Heart left ventricle (tissue), 16 donors: ENCODE measurements at regions not wholly inside any gene's neighbourhood (a gene's known extent, or its start where the extent isn't known, plus 50 kb on each side); places are given as distances from the start of the nearest gene placed in this dataset.

ENCODE experiments used
- ATAC-seq, 4 donors: fragments of 200-7000 bp; cut with Tn5 transposase; one replicate each; pipeline ENCODE4 v1.9.1; 2020 to 2022; ENCODE audit warnings: moderate library complexity in 4 of 4, mild to moderate bottlenecking in 3 of 4, moderate number of reproducible peaks in 1 of 4
- DNase-seq, 5 donors: peaks; one replicate each; pipeline ENCODE4 v3.0.0-alpha.2; 2020
- H3K27ac ChIP-seq, 12 donors: fragments of 200-600 bp; sonication (generic) in 4 of 12; one replicate each; pipeline versions ENCODE4 v1.5.0 to v1.8.0; 2016 to 2022; ENCODE audit warnings: mild to moderate bottlenecking in 2 of 12
- H3K27me3 ChIP-seq, 9 donors: fragments of 200-600 bp; sonication (generic) in 2 of 9; one replicate each; pipeline versions ENCODE4 v1.5.1 to v1.8.0; 2016 to 2022; ENCODE audit warnings: mild to moderate bottlenecking in 3 of 9
- H3K36me3 ChIP-seq, 9 donors: fragments of 200-600 bp; sonication (generic) in 2 of 9; one replicate each; pipeline versions ENCODE4 v1.5.0 to v1.8.0; 2018 to 2022; ENCODE audit warnings: mild to moderate bottlenecking in 2 of 9
- H3K4me1 ChIP-seq, 12 donors: fragments of 200-600 bp; sonication (generic) in 4 of 12; one replicate each; pipeline versions ENCODE4 v1.5.0 to v1.8.0; 2016 to 2022; ENCODE audit warnings: mild to moderate bottlenecking in 3 of 12
- H3K4me3 ChIP-seq, 12 donors: fragments of 200-600 bp; sonication (generic) in 4 of 12; one replicate each; pipeline versions ENCODE4 v1.5.0 to v1.8.0; 2017 to 2022; ENCODE audit warnings: mild to moderate bottlenecking in 9 of 12, moderate library complexity in 4 of 12
- H3K9me3 ChIP-seq, 12 donors: fragments of 200-600 bp; sonication (generic) in 4 of 12; one replicate each; pipeline versions ENCODE4 v1.5.0 to v1.8.0; 2016 to 2022; ENCODE audit warnings: mild to moderate bottlenecking in 1 of 12
- POLR2A ChIP-seq, 2 donors: fragments of 450-650 bp; IDR thresholded peaks; one replicate each; pipeline ENCODE4 v1.6.1; 2017; ENCODE audit warnings: antibody characterized with exemption in 2 of 2, mild to moderate bottlenecking in 2 of 2, moderate library complexity in 2 of 2
- WGBS, 4 donors: extraction: QIAGEN DNeasy Blood & Tissue Kit in 2 of 4; methylation state at CpG; one replicate each; pipeline versions ENCODE4 v1.1.5 to v1.1.7; 2013 to 2018; 5-methylcytosine and 5-hydroxymethylcytosine counted together
- intact Hi-C, 10 donors: fragments of 100-400 bp; cut with DNase I; formaldehyde crosslinking; loops; one replicate each; pipeline versions ENCODE4 v1.11.1 to v1.14.2; 2022
- TF ChIP-seq, protein P1 (sequence below), 12 donors: fragments of 200-600 bp; sonication (generic) in 4 of 12; IDR thresholded peaks; one replicate each; pipeline versions ENCODE4 v1.5.0 to v1.8.0; 2018 to 2022; ENCODE audit warnings: antibody characterized with exemption in 12 of 12, mild to moderate bottlenecking in 5 of 12
- donor health status: ischemic (EF 13 %, LVEDD 7.1; RV severe dilation, severe dysfunction).
- donor health status: healthy with polysubstance abuse.
- donor health status: DM: no; HTN: yes; CAD: no.
- donor health status: DM: no; HTN: no; CAD: no.
- donor health status: ischemic (EF 25% LVEDD 6.9; RV normal size, moderate dysfunction).
- donor health status: ischemic (EF 25% LVEDD 5.7; RV mildly dilated, moderate dysfunction).
- donor health status: healthy.
- donor health status: DM: yes; HTN: yes; CAD: no.
- donor health status: ischemic (EF 35%, LVEDD 5.7; RV mildly dilated, moderate dysfunction).
- donor health status: nonischemic (EF 11% LVEDD 7.7; RV severe dilation, severe dysfunction).
- donor health status: DM: yes; HTN: yes; CAD: no.
- donor health status: PGD.
- donor health status: ischemic (EF 29% LVEDD 5.4; RV normal size, mild dysfunction).
- donor health status: nonischemic (EF 23%, LVEDD 6.1; RV moderate dilation, normal function).

GRCh38 chr15:85858586-85859375 is 64.1 kb upstream of the KLHL25 start:
- Histone ChIP-seq H3K9me3 (no peaks in the 10 kb centered on the region), H3K36me3 (no peaks in the 10 kb centered on the region), H3K27ac (no peak overlapping the region), H3K4me3 (no peak overlapping the region), H3K27me3 (peaks cover 0 to 38% (median 13%) of the 10 kb centered on the region in 9 donors), H3K4me1 (no peaks in the 10 kb centered on the region)
- intact Hi-C loops = no loop called here
- WGBS, 4 donors = 9 to 12% (median 11%) methylated on average over 15 to 19 of the region's 19 CpGs
- no peak for TF ChIP-seq POLR2A (IDR thresholded peaks at IDR 0.05)
- TF ChIP-seq, protein P1, sequence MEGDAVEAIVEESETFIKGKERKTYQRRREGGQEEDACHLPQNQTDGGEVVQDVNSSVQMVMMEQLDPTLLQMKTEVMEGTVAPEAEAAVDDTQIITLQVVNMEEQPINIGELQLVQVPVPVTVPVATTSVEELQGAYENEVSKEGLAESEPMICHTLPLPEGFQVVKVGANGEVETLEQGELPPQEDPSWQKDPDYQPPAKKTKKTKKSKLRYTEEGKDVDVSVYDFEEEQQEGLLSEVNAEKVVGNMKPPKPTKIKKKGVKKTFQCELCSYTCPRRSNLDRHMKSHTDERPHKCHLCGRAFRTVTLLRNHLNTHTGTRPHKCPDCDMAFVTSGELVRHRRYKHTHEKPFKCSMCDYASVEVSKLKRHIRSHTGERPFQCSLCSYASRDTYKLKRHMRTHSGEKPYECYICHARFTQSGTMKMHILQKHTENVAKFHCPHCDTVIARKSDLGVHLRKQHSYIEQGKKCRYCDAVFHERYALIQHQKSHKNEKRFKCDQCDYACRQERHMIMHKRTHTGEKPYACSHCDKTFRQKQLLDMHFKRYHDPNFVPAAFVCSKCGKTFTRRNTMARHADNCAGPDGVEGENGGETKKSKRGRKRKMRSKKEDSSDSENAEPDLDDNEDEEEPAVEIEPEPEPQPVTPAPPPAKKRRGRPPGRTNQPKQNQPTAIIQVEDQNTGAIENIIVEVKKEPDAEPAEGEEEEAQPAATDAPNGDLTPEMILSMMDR (IDR thresholded peaks at IDR 0.05) = peak; percentile 59 to 83 (median 74)
- DNase-seq (peak; percentile 39 to 78 (median 58)), ATAC-seq (peak; percentile 59 to 86 (median 72))

- TF ChIP-seq, protein P1 (IDR thresholded peaks at IDR 0.05) = no peak
- TF ChIP-seq POLR2A (IDR thresholded peaks at IDR 0.05) = no peak
- Histone ChIP-seq H3K27me3 (peaks cover 0 to 34% (median 12%) of the 10 kb centered on the region in 9 donors), H3K36me3 (no peaks in the 10 kb centered on the region), H3K4me3 (no peak overlapping the region), H3K9me3 (no peaks in the 10 kb centered on the region), H3K27ac (no peak overlapping the region), H3K4me1 (no peaks in the 10 kb centered on the region)
- WGBS, 4 donors = 48 to 89% (median 63%) methylated on average over 3 of the region's 3 CpGs
- intact Hi-C loops = loop anchor here in 1 of 10 donors (10.0 kb wide), 1 partner anchor 325 kb away; no protein-coding TSS in a partner anchor
- no peak for DNase-seq
- ATAC-seq = no peak
These were observed 64.9 kb upstream of the KLHL25 start for GRCh38 chr15:85859671-85860070.

DNA sequence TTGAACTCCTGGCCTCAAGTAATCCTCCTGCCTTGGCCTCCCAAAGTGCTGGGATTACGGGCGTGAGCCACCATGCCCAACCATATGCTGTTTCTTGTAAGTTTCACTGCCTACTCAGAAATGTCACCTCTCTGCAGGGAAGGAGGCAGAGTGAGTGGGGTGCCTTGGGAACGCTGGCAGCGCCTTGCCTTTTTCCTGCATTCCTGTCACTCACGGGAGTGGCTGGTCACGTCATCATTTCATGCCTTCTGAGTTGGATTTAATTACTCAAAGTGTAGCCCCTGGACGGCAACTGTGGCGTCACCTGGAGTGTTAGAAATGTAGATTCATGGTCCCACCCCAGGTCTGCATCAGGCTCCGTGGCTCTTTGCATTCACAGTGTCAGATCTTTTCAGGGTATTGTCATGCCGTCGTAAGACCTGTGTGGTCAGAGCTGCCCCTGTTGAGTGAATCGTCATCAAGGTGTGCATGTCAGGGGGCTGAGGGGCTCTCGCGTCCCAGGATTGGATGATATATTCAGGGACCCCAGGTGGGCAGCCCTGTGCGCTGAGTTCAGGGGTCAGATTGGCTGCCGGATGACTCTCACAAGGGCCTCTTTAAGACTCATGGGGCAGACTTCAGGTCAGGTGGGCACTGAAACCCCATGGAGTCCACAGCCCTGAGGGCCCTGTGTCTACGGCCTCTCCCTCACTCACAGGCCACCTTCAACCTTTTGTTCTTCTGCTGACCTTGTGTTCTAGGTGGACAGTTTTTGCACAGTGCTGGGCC is 65.9 kb upstream of the KLHL25 start:
- intact Hi-C loops = loop anchor here in 1 of 10 donors (10.0 kb wide), 1 partner anchor 324 kb away; no protein-coding TSS in a partner anchor
- Histone ChIP-seq H3K27ac (no peak overlapping the region), H3K36me3 (no peaks in the 10 kb centered on the region), H3K27me3 (peaks cover 0 to 27% (median 6%) of the 10 kb centered on the region in 9 donors), H3K4me1 (peaks cover 0 to 3% (median 0%) of the 10 kb centered on the region in 12 donors), H3K9me3 (no peaks in the 10 kb centered on the region), H3K4me3 (no peak overlapping the region)
- TF ChIP-seq POLR2A (IDR thresholded peaks at IDR 0.05) = no peak
- TF ChIP-seq, protein P1 (IDR thresholded peaks at IDR 0.05) = no peak
- 76 to 87% (median 80%) methylated on average over 17 of the region's 17 CpGs for WGBS, 4 donors
- no peak for ATAC-seq
- no peak for DNase-seq
